Tibial artery (tissue), 4 donors: ENCODE measurements at regions not wholly inside any gene's neighbourhood (a gene's known extent, or its start where the extent isn't known, plus 50 kb on each side); places are given as distances from the start of the nearest gene placed in this dataset.
A peak's percentile ranks its signal among the peaks of the same experiment; 100 is the strongest.

ENCODE experiments used
- DNase-seq, 2 donors: peaks; one replicate each; pipeline ENCODE4 v3.0.0-alpha.2; 2019
- H3K27ac ChIP-seq, 2 donors: fragments of 200-600 bp; sonication (generic) in 1 of 2; 1 replicate in 1 of 2; 2 replicates in 1 of 2; pipeline ENCODE4 v1.5.1; 2018 to 2019; ENCODE audit warnings: mild to moderate bottlenecking in 1 of 2
- H3K27me3 ChIP-seq, 2 donors: fragments of 200-600 bp; sonication (generic) in 1 of 2; one replicate each; pipeline versions ENCODE4 v1.5.1 to v1.6.0; 2016 to 2019
- H3K36me3 ChIP-seq, 3 donors: fragments of 200-600 bp; sonication (generic) in 2 of 3; one replicate each; pipeline ENCODE4 v1.5.1; 2016 to 2019; ENCODE audit warnings: mild to moderate bottlenecking in 2 of 3
- H3K4me1 ChIP-seq, 4 donors: fragments of 200-600 bp; sonication (generic) in 2 of 4; 1 replicate in 3 of 4; 2 replicates in 1 of 4; pipeline ENCODE4 v1.5.1; 2016 to 2019
- H3K4me3 ChIP-seq, 2 donors: fragments of 200-600 bp; sonication (generic) in 1 of 2; 1 replicate in 1 of 2; 2 replicates in 1 of 2; pipeline ENCODE4 v1.5.1; 2018 to 2019; ENCODE audit warnings: mild to moderate bottlenecking in 2 of 2
- H3K9me3 ChIP-seq, 3 donors: fragments of 200-600 bp; sonication (generic) in 1 of 3; one replicate each; pipeline ENCODE4 v1.5.1; 2016 to 2019
- CTCF ChIP-seq, 2 experiments: fragments of 200-600 bp in 1 of 2; fragments of 450-650 bp in 1 of 2; IDR thresholded peaks; one replicate each; pipeline ENCODE4 v1.5.1; 2017 to 2019; ENCODE audit warnings: antibody characterized with exemption in 2 of 2, mild to moderate bottlenecking in 1 of 2, moderate library complexity in 1 of 2
- intact Hi-C: fragments of 100-400 bp; cut with DNase I; formaldehyde crosslinking; loops from one replicate; pipeline ENCODE4 v1.15.0; 2023; ENCODE audit warnings: low total_unique reads

- no peak overlapping the region for H3K27ac ChIP-seq
Measured at GRCh38 chr6:44034391-44034861, 92.8 kb downstream of the MRPL14 start.

GRCh38 chr6:44030812-44031454 is 96.3 kb downstream of the MRPL14 start:
- Histone ChIP-seq H3K27ac (no peak overlapping the region), H3K9me3 (no peaks in the 10 kb centered on the region), H3K36me3 (no peaks in the 10 kb centered on the region), H3K4me1 (peaks cover 0 to 9% (median 0%) of the 10 kb centered on the region in 4 donors), H3K4me3 (no peak overlapping the region), H3K27me3 (no peaks in the 10 kb centered on the region)
- DNase-seq, result peak in 1 of 2 donors; percentile 17
- TF ChIP-seq CTCF (IDR thresholded peaks at IDR 0.05), result no peak
- intact Hi-C loops, result no loop called here

More at GRCh38 chr6:44034391-44034861, 92.8 kb downstream of the MRPL14 start:
- no peaks in the 10 kb centered on the region for H3K9me3 ChIP-seq
- H3K4me1 ChIP-seq, result peaks cover 0 to 14% (median 0%) of the 10 kb centered on the region in 4 donors
- H3K4me3 ChIP-seq, result no peak overlapping the region
- TF ChIP-seq CTCF (IDR thresholded peaks at IDR 0.05), result no peak
- DNase-seq, result peak in 1 of 2 donors; percentile 48
- no peaks in the 10 kb centered on the region for H3K27me3 ChIP-seq
- intact Hi-C loops, result no loop called here
- H3K36me3 ChIP-seq, result no peaks in the 10 kb centered on the region

- Histone ChIP-seq H3K36me3 (no peaks in the 10 kb centered on the region), H3K4me3 (no peak overlapping the region), H3K27ac (no peak overlapping the region), H3K4me1 (peaks cover 0 to 4% (median 0%) of the 10 kb centered on the region in 4 donors), H3K9me3 (no peaks in the 10 kb centered on the region), H3K27me3 (no peaks in the 10 kb centered on the region)
- intact Hi-C loops, result no loop called here
- peak in 1 of 2 donors; percentile 47 for DNase-seq
- TF ChIP-seq CTCF (IDR thresholded peaks at IDR 0.05), result no peak
Measured at GRCh38 chr6:44029444-44030185, 97.6 kb downstream of the MRPL14 start.

- no peak overlapping the region for H3K4me3 ChIP-seq
- no peak for TF ChIP-seq CTCF (IDR thresholded peaks at IDR 0.05)
- H3K27me3 ChIP-seq, result peaks cover 0 to 1% of the 10 kb centered on the region in 2 donors
- no peak overlapping the region for H3K27ac ChIP-seq
- intact Hi-C loops, result no loop called here
- no peaks in the 10 kb centered on the region for H3K4me1 ChIP-seq
- H3K9me3 ChIP-seq, result no peaks in the 10 kb centered on the region
- peak in 1 of 2 donors; percentile 6 for DNase-seq
- no peaks in the 10 kb centered on the region for H3K36me3 ChIP-seq
Measured at GRCh38 chr6:44028789-44029310, 98.4 kb downstream of the MRPL14 start.

GRCh38 chr6:44025226-44025625 is 102.0 kb downstream of the MRPL14 start:
- DNase-seq, result peak in 1 of 2 donors; percentile 5
- Histone ChIP-seq H3K36me3 (no peaks in the 10 kb centered on the region), H3K4me3 (no peak overlapping the region), H3K27me3 (peaks cover 0 to 8% of the 10 kb centered on the region in 2 donors), H3K9me3 (no peaks in the 10 kb centered on the region), H3K27ac (no peak overlapping the region), H3K4me1 (no peaks in the 10 kb centered on the region)
- intact Hi-C loops, result no loop called here
- no peak for TF ChIP-seq CTCF (IDR thresholded peaks at IDR 0.05)
